Lower lobe of right lung (tissue), 2 donors: ENCODE measurements at regions not wholly inside any gene's neighbourhood (a gene's known extent, or its start where the extent isn't known, plus 50 kb on each side); places are given as distances from the start of the nearest gene placed in this dataset.
"Not testable (repeated sequence)": the region's sequence is repeated elsewhere in the genome, so short reads cannot be mapped to it uniquely, and the experiment has no call there.

Experiments used
- ATAC-seq, 2 donors: fragments of 200-7000 bp; cut with Tn5 transposase; one replicate each; pipeline ENCODE4 v1.9.1; 2020 to 2022; ENCODE audit warnings: mild to moderate bottlenecking in 2 of 2, moderate library complexity in 2 of 2
- DNase-seq: peaks from one replicate; pipeline ENCODE4 v3.0.0-alpha.2; 2020
- H3K27ac ChIP-seq: fragments of 200-600 bp; one replicate; pipeline ENCODE4 v1.8.0; 2022
- H3K27me3 ChIP-seq: fragments of 200-600 bp; one replicate; pipeline ENCODE4 v1.8.0; 2022; ENCODE audit warnings: low read depth
- H3K36me3 ChIP-seq: fragments of 200-600 bp; one replicate; pipeline ENCODE4 v1.8.0; 2022; ENCODE audit warnings: mild to moderate bottlenecking
- H3K4me1 ChIP-seq: fragments of 200-600 bp; one replicate; pipeline ENCODE4 v1.8.0; 2022
- H3K4me3 ChIP-seq: fragments of 200-600 bp; one replicate; pipeline ENCODE4 v1.8.0; 2022; ENCODE audit warnings: mild to moderate bottlenecking
- H3K9me3 ChIP-seq: fragments of 200-600 bp; one replicate; pipeline ENCODE4 v1.8.0; 2022
- intact Hi-C: fragments of 100-400 bp; cut with DNase I; formaldehyde crosslinking; loops from one replicate; pipeline ENCODE4 v1.11.0; 2022
- TF ChIP-seq, protein P1 (sequence below): fragments of 200-600 bp; IDR thresholded peaks from one replicate; pipeline ENCODE4 v1.8.0; 2022; ENCODE audit warnings: antibody characterized with exemption, mild to moderate bottlenecking
- donor health status: DM: no; HTN: yes; CAD: no; lungs with severe emphysema.

DNA sequence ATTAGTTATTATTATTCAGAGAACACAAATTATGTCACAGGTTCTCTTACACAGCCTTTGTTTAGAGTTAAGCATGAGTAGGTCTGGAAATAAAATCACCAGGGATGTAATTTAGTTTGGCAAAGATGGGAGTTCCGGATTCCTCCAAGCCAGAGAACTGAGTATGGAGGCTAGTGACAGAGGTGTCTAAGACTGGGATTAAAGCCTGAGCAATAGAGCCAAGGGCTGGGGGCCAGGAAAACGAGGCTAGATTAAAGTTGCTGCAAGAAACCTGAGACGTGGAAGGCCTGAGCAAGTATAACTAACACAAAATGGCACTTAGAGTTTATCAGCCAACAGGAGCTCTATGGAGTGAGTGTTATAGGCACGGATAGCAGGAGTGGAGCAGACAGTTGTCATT is 381.6 kb downstream of the SRGAP2C start:
- no peaks in the 10 kb centered on the region for H3K4me1 ChIP-seq
- no peak for ATAC-seq
- H3K27me3 ChIP-seq = no peaks in the 10 kb centered on the region
- no peaks in the 10 kb centered on the region for H3K9me3 ChIP-seq
- TF ChIP-seq, protein P1, sequence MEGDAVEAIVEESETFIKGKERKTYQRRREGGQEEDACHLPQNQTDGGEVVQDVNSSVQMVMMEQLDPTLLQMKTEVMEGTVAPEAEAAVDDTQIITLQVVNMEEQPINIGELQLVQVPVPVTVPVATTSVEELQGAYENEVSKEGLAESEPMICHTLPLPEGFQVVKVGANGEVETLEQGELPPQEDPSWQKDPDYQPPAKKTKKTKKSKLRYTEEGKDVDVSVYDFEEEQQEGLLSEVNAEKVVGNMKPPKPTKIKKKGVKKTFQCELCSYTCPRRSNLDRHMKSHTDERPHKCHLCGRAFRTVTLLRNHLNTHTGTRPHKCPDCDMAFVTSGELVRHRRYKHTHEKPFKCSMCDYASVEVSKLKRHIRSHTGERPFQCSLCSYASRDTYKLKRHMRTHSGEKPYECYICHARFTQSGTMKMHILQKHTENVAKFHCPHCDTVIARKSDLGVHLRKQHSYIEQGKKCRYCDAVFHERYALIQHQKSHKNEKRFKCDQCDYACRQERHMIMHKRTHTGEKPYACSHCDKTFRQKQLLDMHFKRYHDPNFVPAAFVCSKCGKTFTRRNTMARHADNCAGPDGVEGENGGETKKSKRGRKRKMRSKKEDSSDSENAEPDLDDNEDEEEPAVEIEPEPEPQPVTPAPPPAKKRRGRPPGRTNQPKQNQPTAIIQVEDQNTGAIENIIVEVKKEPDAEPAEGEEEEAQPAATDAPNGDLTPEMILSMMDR = no peak
- intact Hi-C loops = no loop called here
- DNase-seq = no peak
- H3K36me3 ChIP-seq = no peaks in the 10 kb centered on the region
- no peak overlapping the region for H3K27ac ChIP-seq
- no peak overlapping the region for H3K4me3 ChIP-seq

DNA sequence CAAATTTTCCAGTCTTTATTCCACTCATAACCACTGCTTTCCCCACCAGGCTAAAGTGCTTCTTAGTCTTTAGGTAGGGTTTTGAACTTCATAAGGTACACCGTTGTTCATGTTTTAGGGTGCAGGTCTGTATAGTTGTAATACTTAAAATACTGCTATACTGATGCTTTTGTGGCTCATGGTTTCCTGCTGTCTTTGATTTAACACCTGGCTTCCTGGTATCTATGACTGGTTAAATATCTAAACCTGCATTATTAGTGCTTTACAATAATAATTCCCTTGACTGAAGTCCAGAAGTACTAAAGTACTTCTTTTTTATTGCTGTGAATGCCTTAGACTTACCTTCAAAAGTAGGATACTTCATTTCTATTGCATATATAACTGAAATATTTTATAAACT is 384.7 kb downstream of the SRGAP2C start:
- intact Hi-C loops = no loop called here
- Histone ChIP-seq H3K9me3 (no peaks in the 10 kb centered on the region), H3K36me3 (no peaks in the 10 kb centered on the region), H3K27me3 (no peaks in the 10 kb centered on the region), H3K4me1 (no peaks in the 10 kb centered on the region), H3K27ac (no peak overlapping the region), H3K4me3 (no peak overlapping the region)
- ATAC-seq (no peak), DNase-seq (no peak)
- TF ChIP-seq, protein P1 = no peak

DNA sequence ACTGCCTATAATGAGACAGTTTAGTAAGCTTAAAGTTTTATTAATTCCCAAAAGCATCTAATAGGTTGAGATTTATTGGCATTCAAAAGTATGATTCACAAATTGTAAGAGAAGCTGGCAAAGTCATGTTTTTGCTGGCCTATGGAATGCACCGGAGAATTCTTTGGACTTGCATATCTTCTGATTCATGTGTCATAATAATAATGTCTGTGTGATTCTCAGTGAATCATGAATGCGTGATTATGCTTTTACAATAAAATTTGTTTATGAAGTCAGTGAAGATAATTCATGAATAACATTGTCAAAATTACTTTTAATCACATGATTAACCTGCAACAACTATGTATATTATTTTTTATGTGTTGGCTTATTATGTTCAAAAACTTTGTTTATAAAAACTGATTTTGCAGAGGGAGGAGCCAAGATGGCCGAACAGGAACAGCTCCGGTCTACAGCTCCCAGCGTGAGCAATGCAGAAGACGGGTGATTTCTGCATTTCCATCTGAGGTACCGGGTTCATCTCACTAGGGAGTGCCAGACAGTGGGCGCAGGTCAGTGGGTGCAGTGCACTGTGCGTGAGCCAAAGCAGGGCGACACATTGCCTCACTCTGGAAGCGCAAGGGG is 389.2 kb downstream of the SRGAP2C start:
- ATAC-seq, DNase-seq, H3K9me3 ChIP-seq, H3K4me3 ChIP-seq, H3K27me3 ChIP-seq, intact Hi-C loops, H3K4me1 ChIP-seq, H3K27ac ChIP-seq, H3K36me3 ChIP-seq: not testable (repeated sequence)

DNA sequence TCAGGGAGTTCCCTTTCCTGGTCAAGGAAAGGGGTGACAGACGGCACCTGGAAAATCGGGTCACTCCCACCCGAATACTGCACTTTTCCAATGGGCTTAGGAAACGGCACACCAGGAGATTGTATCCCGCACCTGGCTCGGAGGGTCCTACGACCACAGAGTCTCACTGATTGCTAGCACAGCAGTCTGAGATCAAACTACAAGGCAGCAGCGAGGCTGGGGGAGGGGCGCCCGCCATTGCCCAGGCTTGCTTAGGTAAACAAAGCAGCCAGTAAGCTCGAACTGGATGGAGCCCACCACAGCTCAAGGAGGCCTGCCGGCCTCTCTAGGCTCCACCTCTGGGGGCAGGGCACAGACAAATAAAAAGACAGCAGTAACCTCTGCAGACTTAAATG is 389.7 kb downstream of the SRGAP2C start:
- H3K9me3 ChIP-seq, H3K27ac ChIP-seq, H3K27me3 ChIP-seq, ATAC-seq, H3K4me3 ChIP-seq, H3K4me1 ChIP-seq, DNase-seq, H3K36me3 ChIP-seq, intact Hi-C loops: not testable (repeated sequence)

DNA sequence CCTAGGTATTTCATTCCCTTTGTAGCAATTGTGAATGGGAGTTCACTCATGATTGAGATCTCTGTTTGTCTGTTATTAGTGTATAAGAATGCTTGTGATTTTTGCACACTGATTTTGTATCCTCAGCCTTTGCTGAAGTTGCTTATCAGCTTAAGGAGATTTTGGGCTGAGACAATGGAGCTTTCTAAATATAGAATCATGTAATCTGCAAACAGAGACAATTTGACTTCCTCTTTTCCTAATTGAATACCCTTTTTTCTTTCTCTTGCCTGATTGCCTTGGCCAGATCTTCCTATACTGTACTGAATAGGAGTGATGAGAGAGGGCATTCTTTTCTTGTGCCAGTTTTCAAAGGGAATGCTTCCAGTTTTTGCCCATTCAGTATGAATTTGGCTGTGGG is 398.1 kb downstream of the SRGAP2C start:
- not testable (repeated sequence) for H3K36me3 ChIP-seq

DNA sequence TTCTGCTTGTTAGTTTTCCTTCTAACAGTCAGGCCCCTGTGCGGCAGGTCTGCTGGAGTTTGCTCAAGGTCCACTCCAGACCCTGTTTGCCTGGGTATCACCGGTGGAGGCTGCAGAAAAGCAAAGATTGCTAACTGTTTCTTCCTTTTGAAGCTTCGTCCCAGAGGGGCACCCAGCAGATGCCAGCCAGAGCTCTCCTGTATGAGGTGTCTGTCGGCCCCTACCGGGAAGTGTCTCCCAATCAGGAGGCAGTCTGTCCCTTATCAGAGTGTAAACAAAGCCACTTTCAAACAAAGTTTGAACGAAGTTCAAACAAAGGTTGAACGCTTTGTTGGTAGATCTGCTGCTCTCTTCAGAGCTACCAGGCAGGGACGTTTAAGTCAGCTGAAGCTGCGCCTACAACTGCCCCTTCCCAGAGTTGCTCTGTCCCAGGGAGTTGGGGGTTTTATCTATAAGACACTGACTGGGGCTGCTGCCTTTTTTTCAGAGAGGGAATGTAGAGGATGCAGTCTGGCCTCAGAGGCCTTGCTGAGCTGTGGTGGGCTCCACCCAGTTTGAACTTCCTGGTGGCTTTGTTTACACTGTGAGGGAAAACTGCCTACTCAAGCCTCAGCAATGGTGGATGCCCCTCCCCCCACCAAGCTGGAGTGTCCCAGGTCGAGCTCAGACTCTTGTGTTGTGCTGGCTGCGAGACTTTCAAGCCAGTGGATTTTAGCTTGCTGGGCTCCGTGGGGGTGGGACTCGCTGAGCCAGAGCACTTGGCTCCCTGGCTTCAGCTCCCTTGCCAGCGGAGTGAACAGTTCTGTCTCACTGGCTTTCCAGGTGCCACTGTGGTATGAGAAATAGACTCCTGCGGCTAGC is 401.8 kb downstream of the SRGAP2C start:
- Histone ChIP-seq H3K27me3 (no peaks in the 10 kb centered on the region), H3K9me3 (no peaks in the 10 kb centered on the region), H3K36me3 (no peaks in the 10 kb centered on the region), H3K4me3 (no peak overlapping the region), H3K27ac (no peak overlapping the region), H3K4me1 (no peaks in the 10 kb centered on the region)
- intact Hi-C loops = no loop called here
- ATAC-seq = peak in 1 of 2 donors; percentile 12
- DNase-seq = peak; percentile 42
- TF ChIP-seq, protein P1 = no peak

More for the DNA sequence above, 398.1 kb downstream of the SRGAP2C start:
- H3K9me3 ChIP-seq, H3K27me3 ChIP-seq, ATAC-seq, intact Hi-C loops, DNase-seq, H3K27ac ChIP-seq, H3K4me3 ChIP-seq, H3K4me1 ChIP-seq: not testable (repeated sequence)

DNA sequence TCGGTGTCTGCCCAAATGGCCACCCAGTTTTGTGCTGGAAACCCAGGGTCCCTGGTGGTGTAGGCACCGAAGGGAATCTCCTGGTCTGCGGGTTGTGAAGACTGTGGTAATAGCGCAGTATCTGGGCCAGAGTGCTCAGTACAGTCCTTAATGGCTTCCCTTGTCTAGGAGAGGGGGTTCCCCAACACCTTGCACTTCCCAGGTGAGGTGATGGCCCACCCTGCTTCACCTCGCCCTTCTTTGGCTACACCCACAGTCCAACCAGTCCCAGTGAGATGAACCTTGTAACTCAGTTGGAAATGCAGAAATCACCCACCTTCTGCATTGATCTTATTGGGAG is 402.4 kb downstream of the SRGAP2C start:
- DNase-seq (no peak), ATAC-seq (no peak)
- no peaks in the 10 kb centered on the region for H3K4me1 ChIP-seq
- H3K9me3 ChIP-seq = no peaks in the 10 kb centered on the region
- no peak overlapping the region for H3K4me3 ChIP-seq
- TF ChIP-seq, protein P1 = no peak
- H3K36me3 ChIP-seq = no peaks in the 10 kb centered on the region
- intact Hi-C loops = no loop called here
- H3K27ac ChIP-seq = no peak overlapping the region
- H3K27me3 ChIP-seq = no peaks in the 10 kb centered on the region
